Endodermal cell (in vitro differentiated cells): ENCODE measurements at regions not wholly inside any gene's neighbourhood (a gene's known extent, or its start where the extent isn't known, plus 50 kb on each side); places are given as distances from the start of the nearest gene placed in this dataset.

Experiments used
- DNase-seq: peaks from one replicate; pipeline ENCODE4 v3.0.0-alpha.2; 2017
- H3K27ac ChIP-seq: 2 replicates; pipeline ENCODE4 v1.5.1; 2013; ENCODE audit warnings: mild to moderate bottlenecking, low read depth, low read length, moderate library complexity
- H3K27me3 ChIP-seq: 2 replicates; pipeline ENCODE4 v1.6.1; 2013; ENCODE audit warnings: mild to moderate bottlenecking, low read length, moderate library complexity; ENCODE audit not compliant: insufficient read depth, control insufficient read depth, poor library complexity, severe bottlenecking
- H3K36me3 ChIP-seq: 2 replicates; pipeline ENCODE4 v1.7.0; 2013; ENCODE audit warnings: mild to moderate bottlenecking, low read length, moderate library complexity; ENCODE audit not compliant: control insufficient read depth, insufficient read depth
- H3K4me1 ChIP-seq: one replicate; pipeline ENCODE4 v1.7.0; 2013; ENCODE audit warnings: low read length; ENCODE audit not compliant: control insufficient read depth, insufficient read depth
- H3K4me3 ChIP-seq: 2 replicates; pipeline ENCODE4 v1.5.1; 2013; ENCODE audit warnings: mild to moderate bottlenecking, low read length, moderate library complexity
- H3K9ac ChIP-seq: 2 replicates; pipeline ENCODE4 v1.6.1; 2013; ENCODE audit warnings: mild to moderate bottlenecking, low read length, moderate library complexity; ENCODE audit not compliant: poor library complexity, severe bottlenecking; ENCODE audit errors: extremely low read depth
- H3K9me3 ChIP-seq: 2 replicates; pipeline ENCODE4 v1.6.1; 2013; ENCODE audit warnings: mild to moderate bottlenecking, low read length, moderate library complexity; ENCODE audit not compliant: control insufficient read depth
- H3K27ac Mint-ChIP-seq: 2 replicates; pipeline ENCODE4 v1.8.0; 2020; ENCODE audit warnings: mixed read lengths
- H3K27me3 Mint-ChIP-seq: 2 replicates; pipeline ENCODE4 v1.8.0; 2021; ENCODE audit warnings: mild to moderate bottlenecking, mixed read lengths; ENCODE audit not compliant: insufficient read depth
- H3K36me3 Mint-ChIP-seq: 2 replicates; pipeline ENCODE4 v1.8.0; 2020; ENCODE audit warnings: low read depth, mixed read lengths
- H3K4me1 Mint-ChIP-seq: 2 replicates; pipeline ENCODE4 v1.8.0; 2020; ENCODE audit warnings: mixed read lengths
- H3K4me3 Mint-ChIP-seq: 2 replicates; pipeline ENCODE4 v1.8.0; 2020; ENCODE audit warnings: mild to moderate bottlenecking, moderate library complexity, mixed read lengths
- H3K9me3 Mint-ChIP-seq: 2 replicates; pipeline ENCODE4 v1.8.0; 2020; ENCODE audit warnings: mild to moderate bottlenecking, mixed read lengths
- WGBS, 2 experiments: methylation state at CpG; one replicate each; pipeline versions ENCODE4 v1.1.5 to v1.1.7; 2013; ENCODE audit warnings: missing lambda C conversion rate in 2 of 2, mixed read lengths in 1 of 2; ENCODE audit not compliant: insufficient coverage in 1 of 2, insufficient read length in 1 of 2; 5-methylcytosine and 5-hydroxymethylcytosine counted together
- TF ChIP-seq, protein P1 (sequence below): fragments of 200-600 bp; sonication (generic); conservative IDR thresholded peaks from 2 replicates; pipeline ENCODE4 v1.5.0; 2021; ENCODE audit warnings: antibody characterized with exemption, mild to moderate bottlenecking

DNA sequence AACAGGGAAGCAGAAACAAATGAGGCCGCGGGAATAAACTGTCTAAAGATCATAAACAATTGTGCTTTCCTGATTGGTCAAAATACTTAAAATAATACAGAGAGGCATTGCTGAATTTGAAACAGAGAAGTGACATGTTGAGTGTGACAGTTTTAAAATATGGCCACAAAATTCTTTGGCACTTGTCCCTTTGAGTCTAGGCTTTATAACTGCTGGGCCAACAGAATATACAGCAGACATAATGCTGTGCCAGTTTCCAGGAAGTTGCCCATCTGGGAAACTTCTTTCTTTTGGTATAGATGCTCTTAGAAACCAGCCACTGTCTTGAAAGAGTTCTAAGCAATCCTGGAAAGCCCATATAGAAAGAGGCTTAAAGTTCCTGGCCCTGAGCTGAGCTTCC, 668.4 kb downstream of the CENPC start:
- H3K4me1 ChIP-seq: no peaks in the 10 kb centered on the region
- no peaks in the 10 kb centered on the region for H3K36me3 Mint-ChIP-seq
- TF ChIP-seq, protein P1, sequence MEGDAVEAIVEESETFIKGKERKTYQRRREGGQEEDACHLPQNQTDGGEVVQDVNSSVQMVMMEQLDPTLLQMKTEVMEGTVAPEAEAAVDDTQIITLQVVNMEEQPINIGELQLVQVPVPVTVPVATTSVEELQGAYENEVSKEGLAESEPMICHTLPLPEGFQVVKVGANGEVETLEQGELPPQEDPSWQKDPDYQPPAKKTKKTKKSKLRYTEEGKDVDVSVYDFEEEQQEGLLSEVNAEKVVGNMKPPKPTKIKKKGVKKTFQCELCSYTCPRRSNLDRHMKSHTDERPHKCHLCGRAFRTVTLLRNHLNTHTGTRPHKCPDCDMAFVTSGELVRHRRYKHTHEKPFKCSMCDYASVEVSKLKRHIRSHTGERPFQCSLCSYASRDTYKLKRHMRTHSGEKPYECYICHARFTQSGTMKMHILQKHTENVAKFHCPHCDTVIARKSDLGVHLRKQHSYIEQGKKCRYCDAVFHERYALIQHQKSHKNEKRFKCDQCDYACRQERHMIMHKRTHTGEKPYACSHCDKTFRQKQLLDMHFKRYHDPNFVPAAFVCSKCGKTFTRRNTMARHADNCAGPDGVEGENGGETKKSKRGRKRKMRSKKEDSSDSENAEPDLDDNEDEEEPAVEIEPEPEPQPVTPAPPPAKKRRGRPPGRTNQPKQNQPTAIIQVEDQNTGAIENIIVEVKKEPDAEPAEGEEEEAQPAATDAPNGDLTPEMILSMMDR: no peak
- H3K9ac ChIP-seq: no peak overlapping the region
- no peaks in the 10 kb centered on the region for H3K4me1 Mint-ChIP-seq
- H3K27me3 Mint-ChIP-seq: no peaks in the 10 kb centered on the region
- H3K9me3 ChIP-seq: no peaks in the 10 kb centered on the region
- WGBS, 2 experiments: 94 to 95% methylated on average over 2 of the region's 2 CpGs
- H3K27me3 ChIP-seq: no peaks in the 10 kb centered on the region
- H3K4me3 ChIP-seq: no peak overlapping the region
- H3K27ac Mint-ChIP-seq: no peak overlapping the region
- no peaks in the 10 kb centered on the region for H3K36me3 ChIP-seq
- peaks cover 3% of the 10 kb centered on the region for H3K9me3 Mint-ChIP-seq
- H3K27ac ChIP-seq: no peak overlapping the region
- H3K4me3 Mint-ChIP-seq: no peak overlapping the region
- DNase-seq: no peak

DNA sequence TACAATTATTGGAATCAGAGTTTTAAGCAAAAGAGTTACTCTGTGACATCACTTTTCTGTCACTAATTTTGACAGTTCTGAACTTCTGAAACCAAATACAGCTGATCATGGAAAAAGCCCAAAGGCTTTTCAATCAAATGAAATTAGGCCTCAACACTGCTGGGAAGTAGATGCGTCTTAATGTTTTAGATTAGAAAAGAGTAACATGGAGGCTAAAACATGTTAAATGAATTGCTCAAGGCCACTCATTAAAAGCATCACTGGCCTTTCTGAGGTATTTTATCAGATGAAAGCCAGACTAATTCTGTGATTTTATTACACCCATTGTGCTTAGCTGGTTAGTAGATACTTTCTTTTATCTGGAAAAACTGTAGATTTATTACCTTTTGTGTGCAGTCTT, 672.6 kb downstream of the CENPC start:
- TF ChIP-seq, protein P1: no peak
- Histone ChIP-seq H3K27ac (no peak overlapping the region), H3K36me3 (no peaks in the 10 kb centered on the region), H3K4me1 (no peaks in the 10 kb centered on the region), H3K9ac (no peak overlapping the region), H3K27me3 (no peaks in the 10 kb centered on the region), H3K4me3 (no peak overlapping the region), H3K9me3 (no peaks in the 10 kb centered on the region)
- Mint-ChIP-seq H3K9me3 (no peaks in the 10 kb centered on the region), H3K4me3 (no peak overlapping the region), H3K36me3 (no peaks in the 10 kb centered on the region), H3K27ac (no peak overlapping the region), H3K4me1 (no peaks in the 10 kb centered on the region), H3K27me3 (no peaks in the 10 kb centered on the region)
- DNase-seq: no peak
- WGBS, 2 experiments: 87 to 90% methylated on average over 1 of the region's 1 CpG

DNA sequence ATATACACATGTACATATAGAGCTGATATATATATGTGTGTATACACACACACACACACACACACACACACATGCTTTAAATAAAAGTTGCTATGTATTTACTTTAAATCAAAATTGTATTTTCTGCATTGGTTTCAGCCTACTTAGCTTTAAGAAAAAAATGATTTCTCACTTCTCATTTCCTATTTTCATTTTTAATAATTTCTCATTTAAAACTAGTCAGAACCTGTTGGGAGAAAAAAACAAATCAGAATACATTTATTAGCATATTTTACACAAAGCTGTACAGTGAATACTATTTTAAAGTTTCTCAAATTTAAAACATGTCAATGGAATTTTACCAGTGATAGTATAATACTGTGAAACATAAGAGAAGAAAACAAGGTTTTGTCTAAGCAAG, 681.8 kb downstream of the CENPC start:
- Mint-ChIP-seq H3K27ac (no peak overlapping the region), H3K9me3 (peaks cover 11% of the 10 kb centered on the region), H3K4me3 (no peak overlapping the region), H3K27me3 (no peaks in the 10 kb centered on the region), H3K4me1 (no peaks in the 10 kb centered on the region), H3K36me3 (no peaks in the 10 kb centered on the region)
- no peak overlapping the region for H3K9ac ChIP-seq
- no peak for DNase-seq
- no peaks in the 10 kb centered on the region for H3K4me1 ChIP-seq
- no peak overlapping the region for H3K4me3 ChIP-seq
- H3K9me3 ChIP-seq: peaks cover 4% of the 10 kb centered on the region
- no peaks in the 10 kb centered on the region for H3K27me3 ChIP-seq
- H3K36me3 ChIP-seq: no peaks in the 10 kb centered on the region
- no peak overlapping the region for H3K27ac ChIP-seq
- TF ChIP-seq, protein P1: no peak
